GM10847 (cell line): ENCODE measurements at regions not wholly inside any gene's neighbourhood (a gene's known extent, or its start where the extent isn't known, plus 50 kb on each side); places are given as distances from the start of the nearest gene placed in this dataset.

Experiments used
- POLR2A ChIP-seq: IDR thresholded peaks from 2 replicates; pipeline ENCODE4 v1.6.1; 2011; ENCODE audit not compliant: insufficient read length; ENCODE audit errors: extremely low read depth

DNA sequence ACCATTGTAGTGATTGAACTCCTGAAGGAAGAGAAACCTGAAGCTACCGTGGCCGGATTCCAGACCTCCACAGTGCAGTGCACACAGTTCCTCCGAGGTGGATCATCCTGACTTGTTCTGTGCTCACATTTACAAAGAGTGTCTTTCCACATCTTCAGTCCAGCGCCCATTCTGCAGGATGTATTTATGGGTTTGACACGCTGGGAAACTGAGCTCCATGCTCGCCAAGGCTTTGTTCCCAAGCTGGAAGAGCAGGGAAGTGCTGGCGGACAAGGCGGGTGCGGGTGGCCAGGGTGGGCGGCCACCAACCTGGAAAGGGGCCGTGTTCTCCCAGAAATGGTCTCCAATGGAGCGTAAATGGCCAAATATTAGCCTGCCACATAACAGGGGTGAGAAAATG lies 227.9 kb downstream of the IRF8 start:
- TF ChIP-seq POLR2A: no peak

GRCh38 chr16:86127366-86127765 lies 228.4 kb downstream of the IRF8 start:
- no peak for TF ChIP-seq POLR2A

DNA sequence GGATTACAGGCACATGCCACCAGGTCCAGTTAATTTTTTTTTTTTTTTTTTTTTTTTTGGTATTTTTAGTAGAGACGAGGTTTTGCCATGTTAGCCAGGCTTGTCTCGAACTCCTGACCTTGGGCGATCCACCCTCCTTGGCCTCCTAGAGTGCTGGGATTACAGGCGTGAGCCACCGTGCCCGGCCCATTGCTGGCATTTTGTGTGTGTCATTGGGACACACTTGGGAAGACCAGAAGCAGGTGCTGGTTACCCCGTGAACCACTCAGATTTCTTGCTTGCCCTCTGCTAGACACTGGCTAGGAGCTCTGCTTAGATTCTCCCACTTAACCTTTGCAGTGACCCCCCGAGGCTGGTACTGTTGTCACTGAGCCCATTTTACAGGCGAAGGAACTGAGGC lies 229.3 kb downstream of the IRF8 start:
- no peak for TF ChIP-seq POLR2A

GRCh38 chr16:86129541-86129940 lies 230.6 kb downstream of the IRF8 start:
- no peak for TF ChIP-seq POLR2A

DNA sequence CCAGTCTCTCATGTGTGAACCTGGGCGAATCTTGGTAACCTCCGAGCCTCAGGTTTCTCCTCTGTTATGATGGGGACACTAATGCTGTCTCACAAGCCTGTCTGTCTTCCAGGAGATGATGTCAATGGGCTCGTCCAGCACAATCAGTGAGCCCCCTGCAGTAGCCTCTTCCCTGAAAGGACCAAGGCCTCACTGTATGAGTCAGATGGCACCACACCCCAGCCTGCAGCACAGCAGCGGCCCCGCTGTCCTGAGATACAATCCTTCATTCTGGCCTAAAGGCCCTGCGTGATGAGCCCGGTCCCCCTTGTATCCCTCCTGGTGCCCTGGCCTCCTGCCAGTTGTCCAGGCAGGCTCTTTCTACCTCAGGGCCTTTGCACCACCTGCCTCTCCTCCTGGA lies 234.4 kb downstream of the IRF8 start:
- no peak for TF ChIP-seq POLR2A

DNA sequence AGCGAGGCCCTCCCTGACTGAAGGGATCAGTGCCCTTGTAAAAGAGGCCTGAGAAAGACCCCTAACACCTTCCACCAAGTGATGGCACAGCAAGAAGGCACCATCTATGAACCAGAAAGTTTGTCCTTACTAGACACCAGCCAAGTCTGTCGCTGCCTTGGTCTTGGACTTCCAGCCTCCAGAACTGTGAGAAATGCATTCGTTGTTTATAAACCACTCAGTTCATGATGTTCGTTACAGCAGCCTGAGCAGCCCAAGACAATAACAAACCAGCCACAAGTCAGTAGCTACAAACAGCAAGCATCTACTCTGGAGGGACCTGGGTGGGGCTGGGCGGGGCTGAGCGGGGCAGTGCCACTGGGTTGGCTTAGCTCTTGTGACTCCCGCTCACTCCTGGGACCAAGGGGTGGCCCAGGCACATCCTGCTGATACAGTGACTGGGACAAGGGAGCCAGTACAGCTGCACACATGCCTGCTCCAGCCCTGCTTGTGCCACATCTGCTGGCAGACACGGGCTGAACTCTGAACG lies 234.9 kb downstream of the IRF8 start:
- no peak for TF ChIP-seq POLR2A

DNA sequence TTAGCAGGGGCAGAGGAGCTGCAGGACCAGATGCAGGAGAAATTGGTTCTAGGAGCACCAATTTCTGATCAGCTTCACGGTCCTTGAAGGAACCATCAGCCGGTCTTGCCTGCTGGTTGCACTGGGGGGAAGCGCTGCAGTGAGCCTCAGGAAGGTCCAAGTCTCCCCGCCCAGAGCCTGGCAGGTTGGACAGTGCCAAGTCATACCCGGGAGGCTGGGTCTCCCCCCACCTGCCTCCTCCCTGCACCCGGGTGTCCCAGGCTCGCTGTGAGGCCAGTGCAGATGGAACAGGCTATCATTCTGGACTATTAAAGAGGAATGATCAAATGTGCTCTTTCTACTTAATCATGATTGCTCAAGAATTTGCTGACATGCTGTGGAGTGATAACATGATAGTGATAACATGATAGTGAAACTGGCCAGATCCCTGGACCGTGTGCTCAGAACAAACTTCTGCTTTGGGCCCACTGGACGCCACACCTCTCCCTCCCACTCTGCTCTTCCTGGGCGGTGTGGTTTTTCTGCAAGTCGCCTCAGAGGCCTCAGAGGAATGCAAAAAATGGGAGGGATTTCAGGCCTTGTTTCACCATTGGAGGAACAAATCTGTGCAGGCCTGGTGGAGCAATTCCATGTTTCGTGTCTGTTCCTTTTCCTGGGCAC lies 236.0 kb downstream of the IRF8 start:
- TF ChIP-seq POLR2A: no peak

GRCh38 chr16:86137359-86137758 lies 238.4 kb downstream of the IRF8 start:
- no peak for TF ChIP-seq POLR2A

GRCh38 chr16:86138121-86139085 lies 239.4 kb downstream of the IRF8 start:
- TF ChIP-seq POLR2A: no peak

DNA sequence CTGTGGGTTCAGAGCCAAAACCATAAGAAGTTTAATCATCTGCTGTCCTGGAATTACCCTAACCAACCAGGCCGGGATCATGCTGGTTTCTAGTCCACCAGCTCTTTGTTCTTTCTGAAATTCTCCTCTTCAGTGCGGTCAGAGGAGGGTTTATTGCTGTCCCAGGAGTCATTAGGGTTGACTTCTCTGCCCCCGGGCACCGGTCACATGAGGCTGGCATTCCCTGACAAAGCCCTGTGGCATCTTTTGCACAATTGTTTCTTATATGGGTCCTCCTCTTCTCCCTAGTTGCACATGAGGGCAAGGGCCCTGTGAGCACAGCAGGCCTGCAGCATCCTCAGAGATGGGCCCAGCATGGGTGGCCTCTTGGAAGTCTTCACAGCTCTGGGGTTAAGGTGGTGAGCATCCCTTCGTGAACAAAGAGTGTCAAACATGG lies 243.9 kb downstream of the IRF8 start:
- TF ChIP-seq POLR2A: no peak

GRCh38 chr16:86143666-86144065 lies 244.7 kb downstream of the IRF8 start:
- no peak for TF ChIP-seq POLR2A

DNA sequence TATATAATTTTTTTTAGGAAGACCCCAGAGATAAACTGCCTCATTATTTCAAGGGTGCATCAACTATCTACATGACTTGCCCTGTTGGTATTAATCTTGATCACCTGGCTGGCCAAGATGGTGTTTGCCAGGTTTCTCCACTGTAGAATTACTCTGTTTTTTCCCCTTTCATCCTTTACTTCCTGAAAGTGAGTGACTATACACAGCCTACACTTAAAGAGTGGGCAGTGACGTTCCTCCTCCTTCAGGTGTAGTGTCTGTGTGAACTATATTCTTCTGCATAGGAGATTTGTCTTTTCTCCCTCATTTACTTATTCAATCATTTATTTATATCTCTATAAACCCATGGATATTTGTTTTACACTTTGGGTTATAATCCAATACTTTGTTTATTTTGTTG lies 246.7 kb downstream of the IRF8 start:
- no peak for TF ChIP-seq POLR2A

DNA sequence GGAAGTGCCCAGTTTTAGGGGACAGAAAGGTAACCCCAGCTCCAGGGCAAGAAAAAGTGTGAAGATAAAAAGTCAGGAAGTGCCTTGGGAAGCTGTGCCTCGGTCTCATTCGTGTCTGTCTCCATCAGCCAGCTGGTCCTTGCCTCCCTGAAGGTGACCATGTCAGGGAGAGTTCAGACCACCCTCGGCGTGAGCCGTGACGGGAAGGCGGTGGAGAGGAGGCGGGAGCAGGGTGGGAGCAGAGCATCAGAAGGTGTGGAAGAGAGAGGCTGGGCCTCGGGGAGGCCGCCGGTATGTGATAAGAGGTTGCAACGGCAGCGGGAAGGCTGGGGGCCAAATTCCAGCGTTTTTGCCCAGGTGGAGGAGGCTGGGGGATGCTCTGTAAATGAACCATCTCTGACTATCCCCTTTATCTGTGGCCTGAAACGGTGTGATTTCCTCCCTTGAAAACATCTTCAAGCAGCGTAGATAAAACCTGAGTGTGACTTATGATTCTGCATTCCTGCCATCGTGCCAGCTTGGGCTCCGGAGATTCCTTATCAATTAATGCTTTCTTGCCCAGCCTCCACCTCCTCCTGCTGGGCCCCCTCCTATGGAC lies 251.8 kb downstream of the IRF8 start:
- no peak for TF ChIP-seq POLR2A

DNA sequence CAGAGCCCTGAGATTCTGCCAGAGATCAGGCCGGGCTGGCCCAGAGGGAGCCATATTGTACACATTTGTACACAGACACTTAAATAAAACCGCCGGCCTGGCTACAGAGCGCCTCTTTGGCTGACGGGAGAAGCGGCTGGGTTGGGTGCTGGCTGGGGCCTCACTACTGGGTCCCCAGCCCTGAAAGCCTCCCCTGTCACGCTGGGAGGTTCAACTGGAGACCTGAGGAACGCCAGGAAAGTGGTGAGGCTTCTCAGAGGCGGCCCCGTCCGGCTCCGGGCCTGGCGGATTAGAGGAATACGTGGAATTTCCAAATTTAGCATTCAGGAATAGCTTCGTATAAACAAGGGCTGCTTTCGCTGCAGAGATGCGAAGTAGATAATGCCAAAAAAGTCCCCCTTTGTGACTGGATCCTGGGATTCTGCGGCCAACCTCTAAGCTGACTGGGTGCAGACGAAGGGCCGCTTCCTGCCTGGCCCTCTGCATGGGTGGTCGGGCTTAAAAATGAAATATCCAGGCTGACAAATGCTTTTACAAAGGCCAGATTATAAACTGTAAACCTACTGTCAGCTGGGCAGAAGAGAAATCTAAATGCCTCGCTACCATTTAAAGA lies 252.4 kb downstream of the IRF8 start:
- no peak for TF ChIP-seq POLR2A

DNA sequence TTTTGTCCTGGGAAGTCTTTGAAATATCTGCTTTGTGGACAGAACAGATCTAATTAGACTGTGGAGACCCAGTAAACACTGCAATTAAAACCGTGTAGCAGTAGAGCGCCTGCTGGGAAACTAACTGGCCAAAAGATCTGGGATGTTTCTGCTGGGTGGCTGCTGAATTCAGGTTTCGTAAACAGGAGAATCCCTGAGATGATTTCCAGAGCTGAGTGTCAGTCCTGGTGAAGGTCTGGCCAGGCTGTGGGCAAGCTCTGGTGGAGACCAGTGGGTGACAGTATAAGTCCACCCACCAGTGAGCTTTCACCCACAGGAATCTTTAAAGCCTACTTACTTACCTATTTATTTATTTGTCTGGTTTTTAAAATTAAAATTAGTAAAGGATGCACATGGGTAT lies 257.2 kb downstream of the IRF8 start:
- TF ChIP-seq POLR2A: no peak
